Upper lobe of left lung (tissue), 4 donors: ENCODE measurements at regions not wholly inside any gene's neighbourhood (a gene's known extent, or its start where the extent isn't known, plus 50 kb on each side); places are given as distances from the start of the nearest gene placed in this dataset.

Source experiments
- EP300 ChIP-seq, 4 donors: sonication (generic); formaldehyde crosslinking; IDR thresholded peaks; one replicate each; pipeline ENCODE4 v1.5.1; 2017; ENCODE audit warnings: antibody characterized with exemption in 4 of 4, control low read depth in 2 of 4
- POLR2A ChIP-seq, 4 donors: fragments of 450-650 bp; IDR thresholded peaks; one replicate each; pipeline ENCODE4 v1.5.1; 2016 to 2017; ENCODE audit warnings: antibody characterized with exemption in 4 of 4, mild to moderate bottlenecking in 2 of 4
- POLR2AphosphoS5 ChIP-seq, 2 donors: sonication (generic); formaldehyde crosslinking; IDR thresholded peaks; one replicate each; pipeline ENCODE4 v1.5.1; 2017; ENCODE audit warnings: antibody characterized with exemption in 2 of 2
- TF ChIP-seq, protein P1 (sequence below), 6 experiments: fragments of 450-650 bp in 4 of 6; fragments of 200-600 bp in 2 of 6; sonication (generic) in 2 of 6; IDR thresholded peaks; one replicate each; pipeline ENCODE4 v1.5.1; 2016 to 2019; ENCODE audit warnings: antibody characterized with exemption in 6 of 6

DNA sequence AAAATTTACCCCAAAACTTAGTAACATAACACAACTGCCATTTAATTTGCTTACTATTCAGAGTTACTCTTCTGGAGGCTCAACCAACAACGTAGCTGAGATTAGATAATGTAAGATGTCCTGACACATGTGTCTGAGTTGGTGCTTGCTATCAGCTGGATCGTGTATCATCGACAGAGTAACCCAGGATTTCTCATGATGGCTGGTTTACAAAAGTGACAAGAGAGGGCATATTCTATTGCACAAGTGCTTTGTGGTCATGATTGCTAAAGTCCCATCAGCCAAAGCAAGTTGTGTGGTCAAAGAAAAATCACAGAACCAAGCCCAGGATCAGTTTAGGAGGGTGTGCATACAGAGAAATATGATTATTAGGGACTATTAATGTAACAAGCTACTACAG lies 73.4 kb downstream of the CAPZA3 start:
- TF ChIP-seq, protein P1, sequence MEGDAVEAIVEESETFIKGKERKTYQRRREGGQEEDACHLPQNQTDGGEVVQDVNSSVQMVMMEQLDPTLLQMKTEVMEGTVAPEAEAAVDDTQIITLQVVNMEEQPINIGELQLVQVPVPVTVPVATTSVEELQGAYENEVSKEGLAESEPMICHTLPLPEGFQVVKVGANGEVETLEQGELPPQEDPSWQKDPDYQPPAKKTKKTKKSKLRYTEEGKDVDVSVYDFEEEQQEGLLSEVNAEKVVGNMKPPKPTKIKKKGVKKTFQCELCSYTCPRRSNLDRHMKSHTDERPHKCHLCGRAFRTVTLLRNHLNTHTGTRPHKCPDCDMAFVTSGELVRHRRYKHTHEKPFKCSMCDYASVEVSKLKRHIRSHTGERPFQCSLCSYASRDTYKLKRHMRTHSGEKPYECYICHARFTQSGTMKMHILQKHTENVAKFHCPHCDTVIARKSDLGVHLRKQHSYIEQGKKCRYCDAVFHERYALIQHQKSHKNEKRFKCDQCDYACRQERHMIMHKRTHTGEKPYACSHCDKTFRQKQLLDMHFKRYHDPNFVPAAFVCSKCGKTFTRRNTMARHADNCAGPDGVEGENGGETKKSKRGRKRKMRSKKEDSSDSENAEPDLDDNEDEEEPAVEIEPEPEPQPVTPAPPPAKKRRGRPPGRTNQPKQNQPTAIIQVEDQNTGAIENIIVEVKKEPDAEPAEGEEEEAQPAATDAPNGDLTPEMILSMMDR (IDR thresholded peaks at IDR 0.05) = no peak
- no peak for TF ChIP-seq POLR2AphosphoS5 (IDR thresholded peaks at IDR 0.05)
- TF ChIP-seq EP300 (IDR thresholded peaks at IDR 0.05) = no peak
- TF ChIP-seq POLR2A (IDR thresholded peaks at IDR 0.05) = no peak
